ENCODE measurements at regions not wholly inside any gene's neighbourhood (a gene's known extent, or its start where the extent isn't known, plus 50 kb on each side); places are given as distances from the start of the nearest gene placed in this dataset.
"Not testable (repeated sequence)": the region's sequence is repeated elsewhere in the genome, so short reads cannot be mapped to it uniquely, and the experiment has no call there.

GRCh38 chr7:34575006-34575405 lies 83.0 kb upstream of the NPSR1 start:
- no peaks in the 10 kb centered on the region for H3K27me3 Mint-ChIP-seq (ENCODE audit: low read depth)
- no peaks in the 10 kb centered on the region for H3K36me3 Mint-ChIP-seq
- no peak overlapping the region for H3K4me3 Mint-ChIP-seq
- no peak overlapping the region for H3K27ac Mint-ChIP-seq
- TF ChIP-seq CTCF (IDR thresholded peaks at IDR 0.05; ENCODE audit: unreplicated experiment): no peak
- DNase-seq (ENCODE audit: low spot score in 2 of 2, unreplicated experiment in 2 of 2): no peak
- H3K4me1 Mint-ChIP-seq: no peaks in the 10 kb centered on the region
- peaks cover 39% of the 10 kb centered on the region for H3K9me3 Mint-ChIP-seq

- H3K9me3 Mint-ChIP-seq: peaks cover 47% of the 10 kb centered on the region
- not testable (repeated sequence) for H3K36me3 Mint-ChIP-seq; DNase-seq (ENCODE audit: low spot score in 2 of 2, unreplicated experiment in 2 of 2); H3K27me3 Mint-ChIP-seq (ENCODE audit: low read depth); H3K4me1 Mint-ChIP-seq; H3K4me3 Mint-ChIP-seq; H3K27ac Mint-ChIP-seq
Measured at GRCh38 chr7:34577934-34578333, 80.1 kb upstream of the NPSR1 start.

GRCh38 chr7:34581698-34582097 lies 76.3 kb upstream of the NPSR1 start:
- H3K4me3 Mint-ChIP-seq; H3K27me3 Mint-ChIP-seq (ENCODE audit: low read depth); DNase-seq (ENCODE audit: low spot score in 2 of 2, unreplicated experiment in 2 of 2); H3K27ac Mint-ChIP-seq; H3K36me3 Mint-ChIP-seq; H3K4me1 Mint-ChIP-seq: not testable (repeated sequence)
- H3K9me3 Mint-ChIP-seq: peaks cover 33% of the 10 kb centered on the region

GRCh38 chr7:34584526-34584925 lies 73.5 kb upstream of the NPSR1 start:
- H3K27me3 Mint-ChIP-seq (ENCODE audit: low read depth): peaks cover 5% of the 10 kb centered on the region
- no peaks in the 10 kb centered on the region for H3K4me1 Mint-ChIP-seq
- H3K4me3 Mint-ChIP-seq: no peak overlapping the region
- no peak for TF ChIP-seq CTCF (IDR thresholded peaks at IDR 0.05; ENCODE audit: unreplicated experiment)
- no peak for DNase-seq (ENCODE audit: low spot score in 2 of 2, unreplicated experiment in 2 of 2)
- H3K36me3 Mint-ChIP-seq: no peaks in the 10 kb centered on the region
- H3K9me3 Mint-ChIP-seq: peaks cover 12% of the 10 kb centered on the region
- H3K27ac Mint-ChIP-seq: no peak overlapping the region

- no peak for DNase-seq (ENCODE audit: low spot score in 2 of 2, unreplicated experiment in 2 of 2)
- Mint-ChIP-seq H3K4me3 (no peak overlapping the region), H3K27me3 (ENCODE audit: low read depth) (no peaks in the 10 kb centered on the region)
Measured at GRCh38 chr7:34596887-34597286, 61.1 kb upstream of the NPSR1 start.

GRCh38 chr7:34603711-34604444 lies 54.1 kb upstream of the NPSR1 start:
- Mint-ChIP-seq H3K36me3 (no peaks in the 10 kb centered on the region), H3K4me3 (no peak overlapping the region), H3K27ac (no peak overlapping the region), H3K9me3 (peaks cover 6% of the 10 kb centered on the region), H3K27me3 (ENCODE audit: low read depth) (peaks cover 3% of the 10 kb centered on the region), H3K4me1 (no peaks in the 10 kb centered on the region)
- TF ChIP-seq CTCF (IDR thresholded peaks at IDR 0.05; ENCODE audit: unreplicated experiment): no peak
- no peak for DNase-seq (ENCODE audit: low spot score in 2 of 2, unreplicated experiment in 2 of 2)

More at GRCh38 chr7:34596887-34597286, 61.1 kb upstream of the NPSR1 start:
- Mint-ChIP-seq H3K4me1 (no peaks in the 10 kb centered on the region), H3K9me3 (no peaks in the 10 kb centered on the region), H3K36me3 (no peaks in the 10 kb centered on the region), H3K27ac (no peak overlapping the region)
- no peak for TF ChIP-seq CTCF (IDR thresholded peaks at IDR 0.05; ENCODE audit: unreplicated experiment)

All from mesothelial cell of epicardium (in vitro differentiated cells).